SK-N-SH (cell line): ENCODE measurements at regions not wholly inside any gene's neighbourhood (a gene's known extent, or its start where the extent isn't known, plus 50 kb on each side); places are given as distances from the start of the nearest gene placed in this dataset.

Source experiments
- CTCF ChIP-seq: fragments of 200-600 bp; sonication (generic); IDR thresholded peaks from 2 replicates; pipeline ENCODE4 v1.6.1; 2017; ENCODE audit warnings: antibody characterized with exemption, mild to moderate bottlenecking, moderate library complexity
- RFX5 ChIP-seq: IDR thresholded peaks from 2 replicates; pipeline ENCODE4 v1.6.1; 2012; ENCODE audit warnings: mild to moderate bottlenecking, improper control_type of control experiment, low read length

- TF ChIP-seq CTCF: no peak
- no peak for TF ChIP-seq RFX5
These were observed 248.8 kb downstream of the MRPS30 start for GRCh38 chr5:45057564-45057963.
